GM23338 (cell line): ENCODE measurements at regions not wholly inside any gene's neighbourhood (a gene's known extent, or its start where the extent isn't known, plus 50 kb on each side); places are given as distances from the start of the nearest gene placed in this dataset.

ENCODE experiments used
- CREB1 ChIP-seq: fragments of 250-450 bp; sonication (Bioruptor Pico); IDR thresholded peaks from 2 replicates; pipeline ENCODE4 v1.5.0; 2020; ENCODE audit warnings: low read depth, mild to moderate bottlenecking, moderate library complexity
- CTCF ChIP-seq, 2 experiments: fragments of 200-600 bp in 1 of 2; sonication (generic) in 1 of 2; conservative IDR thresholded peaks; 2 replicates each; pipeline versions ENCODE4 v1.5.1 to v1.6.1; 2016 to 2017; ENCODE audit warnings: antibody characterized with exemption in 2 of 2, low read depth in 2 of 2, mild to moderate bottlenecking in 2 of 2, moderate library complexity in 1 of 2
- EZH2 ChIP-seq: fragments of 200-600 bp; sonication (generic); IDR thresholded peaks from one replicate; pipeline ENCODE4 v1.8.0; 2017; ENCODE audit warnings: antibody characterized with exemption, mild to moderate bottlenecking, low read depth; ENCODE audit not compliant: unreplicated experiment
- JUNB ChIP-seq: IDR thresholded peaks from one replicate; pipeline ENCODE4 v1.6.1; 2016; ENCODE audit warnings: antibody characterized with exemption; ENCODE audit not compliant: unreplicated experiment
- ZNF114 ChIP-seq: fragments of 250-450 bp; sonication (Bioruptor Pico); IDR thresholded peaks from 2 replicates; pipeline ENCODE4 v1.5.0; 2020; ENCODE audit warnings: mild to moderate bottlenecking, moderate library complexity

- TF ChIP-seq CTCF (conservative IDR thresholded peaks at IDR 0.05; ENCODE audit: low read depth in 2 of 2) = no peak
- TF ChIP-seq JUNB = no peak
- TF ChIP-seq CREB1 (CRISPR knock-in tag) = no peak
- no peak for TF ChIP-seq EZH2
- TF ChIP-seq ZNF114 = no peak
Measured at GRCh38 chr2:139165601-139166000, 385.4 kb upstream of the NXPH2 start.
